IPS DF 6.9 (cell line): ENCODE measurements at regions not wholly inside any gene's neighbourhood (a gene's known extent, or its start where the extent isn't known, plus 50 kb on each side); places are given as distances from the start of the nearest gene placed in this dataset.

Source experiments
- DNase-seq: peaks from one replicate; pipeline ENCODE4 v3.0.0-alpha.2; 2013; ENCODE audit warnings: low read depth, low spot score
- H3K27ac ChIP-seq: one replicate; pipeline ENCODE4 v1.5.1; 2013; ENCODE audit warnings: low read length, control low read depth
- H3K27me3 ChIP-seq: 2 replicates; pipeline ENCODE4 v1.6.1; 2013; ENCODE audit warnings: mild to moderate bottlenecking, low read length; ENCODE audit not compliant: control insufficient read depth, insufficient read depth
- H3K36me3 ChIP-seq: 2 replicates; pipeline ENCODE4 v1.6.1; 2013; ENCODE audit warnings: low read length; ENCODE audit not compliant: control insufficient read depth, insufficient read depth
- H3K4me1 ChIP-seq: 2 replicates; pipeline ENCODE4 v1.6.1; 2013; ENCODE audit warnings: low read length; ENCODE audit not compliant: control insufficient read depth, insufficient read depth
- H3K4me3 ChIP-seq: 2 replicates; pipeline ENCODE4 v1.5.1; 2013; ENCODE audit warnings: mild to moderate bottlenecking, low read length
- H3K9me3 ChIP-seq: 2 replicates; pipeline ENCODE4 v1.6.1; 2013; ENCODE audit warnings: low read length, inconsistent platforms; ENCODE audit not compliant: control insufficient read depth, insufficient read depth
- WGBS: extraction: QIAGEN DNeasy Blood & Tissue Kit; methylation state at CpG from one replicate; pipeline ENCODE4 v1.1.7; 2013; ENCODE audit warnings: mixed read lengths, missing lambda C conversion rate; ENCODE audit not compliant: insufficient read length, insufficient coverage; 5-methylcytosine and 5-hydroxymethylcytosine counted together

- H3K27me3 ChIP-seq: no peaks in the 10 kb centered on the region
- no peaks in the 10 kb centered on the region for H3K36me3 ChIP-seq
- DNase-seq: no peak
- no peak overlapping the region for H3K27ac ChIP-seq
- H3K4me3 ChIP-seq: no peak overlapping the region
- no peaks in the 10 kb centered on the region; the same call in 1 of the 2 replicates for H3K4me1 ChIP-seq
- 100% methylated on average over 2 of the region's 11 CpGs for WGBS
- H3K9me3 ChIP-seq: no peaks in the 10 kb centered on the region
Observed at GRCh38 chr20:23290761-23291574, 59.6 kb upstream of the NXT1 start.

- H3K4me1 ChIP-seq: no peaks in the 10 kb centered on the region
- no peaks in the 10 kb centered on the region for H3K27me3 ChIP-seq
- no peaks in the 10 kb centered on the region for H3K36me3 ChIP-seq
- H3K4me3 ChIP-seq: no peak overlapping the region
- H3K27ac ChIP-seq: no peak overlapping the region
- no peaks in the 10 kb centered on the region for H3K9me3 ChIP-seq
- DNase-seq: no peak
- no CpG with 5 or more reads among the region's 7 CpGs for WGBS
Observed at GRCh38 chr20:23289724-23290395, 60.7 kb upstream of the NXT1 start.

- no peaks in the 10 kb centered on the region for H3K27me3 ChIP-seq
- no peaks in the 10 kb centered on the region for H3K9me3 ChIP-seq
- H3K27ac ChIP-seq: no peak overlapping the region
- no peaks in the 10 kb centered on the region for H3K4me1 ChIP-seq
- no CpG with 5 or more reads among the region's 7 CpGs for WGBS
- no peaks in the 10 kb centered on the region for H3K36me3 ChIP-seq
- no peak overlapping the region for H3K4me3 ChIP-seq
- no peak for DNase-seq
Observed at GRCh38 chr20:23289249-23289648, 61.3 kb upstream of the NXT1 start.

- no peaks in the 10 kb centered on the region for H3K27me3 ChIP-seq
- WGBS: no CpG with 5 or more reads among the region's 13 CpGs
- H3K27ac ChIP-seq: no peak overlapping the region
Observed at GRCh38 chr20:23287354-23288190, 63.0 kb upstream of the NXT1 start.

GRCh38 chr20:23286346-23286745 lies 64.2 kb upstream of the NXT1 start:
- WGBS: no CpG with 5 or more reads among the region's 8 CpGs

More at GRCh38 chr20:23287354-23288190, 63.0 kb upstream of the NXT1 start:
- Histone ChIP-seq H3K9me3 (no peaks in the 10 kb centered on the region), H3K4me3 (no peak overlapping the region; the same call in 1 of the 2 replicates), H3K4me1 (no peaks in the 10 kb centered on the region), H3K36me3 (no peaks in the 10 kb centered on the region)
- no peak for DNase-seq

GRCh38 chr20:23285536-23285935 lies 65.1 kb upstream of the NXT1 start:
- no CpG with 5 or more reads among the region's 2 CpGs for WGBS

More at GRCh38 chr20:23286346-23286745, 64.2 kb upstream of the NXT1 start:
- no peak for DNase-seq
- no peak overlapping the region for H3K4me3 ChIP-seq
- no peaks in the 10 kb centered on the region for H3K9me3 ChIP-seq
- H3K4me1 ChIP-seq: no peaks in the 10 kb centered on the region
- H3K36me3 ChIP-seq: no peaks in the 10 kb centered on the region
- no peak overlapping the region for H3K27ac ChIP-seq
- H3K27me3 ChIP-seq: no peaks in the 10 kb centered on the region

GRCh38 chr20:23284009-23284408 lies 66.6 kb upstream of the NXT1 start:
- DNase-seq: no peak
- no peaks in the 10 kb centered on the region for H3K27me3 ChIP-seq
- no CpG with 5 or more reads among the region's 2 CpGs for WGBS
- H3K4me1 ChIP-seq: no peaks in the 10 kb centered on the region
- no peak overlapping the region for H3K27ac ChIP-seq
- H3K9me3 ChIP-seq: no peaks in the 10 kb centered on the region
- H3K4me3 ChIP-seq: no peak overlapping the region
- H3K36me3 ChIP-seq: no peaks in the 10 kb centered on the region

More at GRCh38 chr20:23285536-23285935, 65.1 kb upstream of the NXT1 start:
- no peaks in the 10 kb centered on the region for H3K36me3 ChIP-seq
- DNase-seq: no peak
- no peaks in the 10 kb centered on the region for H3K4me1 ChIP-seq
- H3K9me3 ChIP-seq: no peaks in the 10 kb centered on the region
- H3K27ac ChIP-seq: no peak overlapping the region
- no peaks in the 10 kb centered on the region for H3K27me3 ChIP-seq
- no peak overlapping the region for H3K4me3 ChIP-seq

GRCh38 chr20:23283096-23283850 lies 67.3 kb upstream of the NXT1 start:
- no CpG with 5 or more reads among the region's 12 CpGs for WGBS
- no peak for DNase-seq
- no peak overlapping the region for H3K4me3 ChIP-seq
- no peak overlapping the region for H3K27ac ChIP-seq
- no peaks in the 10 kb centered on the region for H3K36me3 ChIP-seq
- H3K27me3 ChIP-seq: no peaks in the 10 kb centered on the region
- H3K9me3 ChIP-seq: no peaks in the 10 kb centered on the region
- no peaks in the 10 kb centered on the region for H3K4me1 ChIP-seq

GRCh38 chr20:23282546-23282945 lies 68.0 kb upstream of the NXT1 start:
- WGBS: no CpG with 5 or more reads among the region's 3 CpGs
- no peak overlapping the region for H3K27ac ChIP-seq
- no peaks in the 10 kb centered on the region for H3K9me3 ChIP-seq
- no peaks in the 10 kb centered on the region for H3K36me3 ChIP-seq
- no peak for DNase-seq
- H3K27me3 ChIP-seq: no peaks in the 10 kb centered on the region
- no peak overlapping the region for H3K4me3 ChIP-seq
- H3K4me1 ChIP-seq: no peaks in the 10 kb centered on the region

GRCh38 chr20:23282111-23282510 lies 68.5 kb upstream of the NXT1 start:
- H3K27ac ChIP-seq: no peak overlapping the region
- no peak overlapping the region for H3K4me3 ChIP-seq
- H3K27me3 ChIP-seq: no peaks in the 10 kb centered on the region
- H3K4me1 ChIP-seq: no peaks in the 10 kb centered on the region
- WGBS: no CpG with 5 or more reads among the region's 1 CpG
- DNase-seq: no peak
- no peaks in the 10 kb centered on the region for H3K9me3 ChIP-seq
- H3K36me3 ChIP-seq: no peaks in the 10 kb centered on the region
